Osteoblast (primary cell): ENCODE measurements at regions not wholly inside any gene's neighbourhood (a gene's known extent, or its start where the extent isn't known, plus 50 kb on each side); places are given as distances from the start of the nearest gene placed in this dataset.

Experiments used
- DNase-seq: peaks from one replicate; pipeline ENCODE4 v3.0.0; 2011; ENCODE audit warnings: low spot score, mixed read lengths; ENCODE audit not compliant: insufficient read length; ENCODE audit errors: missing footprints
- H2AFZ ChIP-seq: 2 replicates; pipeline ENCODE4 v1.6.0; 2011; ENCODE audit warnings: mild to moderate bottlenecking, low read length
- H3K27ac ChIP-seq: 2 replicates; pipeline ENCODE4 v1.5.1; 2011; ENCODE audit warnings: mild to moderate bottlenecking, low read depth, low read length, moderate library complexity
- H3K27me3 ChIP-seq: 2 replicates; pipeline ENCODE4 v1.6.0; 2012; ENCODE audit warnings: mild to moderate bottlenecking, control low read depth, inconsistent platforms, low read length, moderate library complexity; ENCODE audit not compliant: insufficient read depth
- H3K36me3 ChIP-seq: 2 replicates; pipeline ENCODE4 v1.5.1; 2011; ENCODE audit warnings: mild to moderate bottlenecking, low read length, control low read depth, moderate library complexity; ENCODE audit not compliant: insufficient read depth
- H3K4me1 ChIP-seq: 2 replicates; pipeline ENCODE4 v1.5.1; 2011; ENCODE audit warnings: mild to moderate bottlenecking, low read length, control low read depth, moderate library complexity; ENCODE audit not compliant: insufficient read depth
- H3K4me2 ChIP-seq: 2 replicates; pipeline ENCODE4 v1.6.0; 2011; ENCODE audit warnings: mild to moderate bottlenecking, low read length; ENCODE audit not compliant: insufficient read depth
- H3K4me3 ChIP-seq: fragments of 200-600 bp; sonication (generic); 3 replicates; pipeline ENCODE4 v1.5.1; 2012; ENCODE audit warnings: mild to moderate bottlenecking, low read length, inconsistent platforms; ENCODE audit not compliant: insufficient read depth
- H3K79me2 ChIP-seq: 2 replicates; pipeline ENCODE4 v1.6.0; 2012; ENCODE audit warnings: mild to moderate bottlenecking, low read length, control low read depth, inconsistent platforms; ENCODE audit not compliant: insufficient read depth
- H3K9me3 ChIP-seq: 2 replicates; pipeline ENCODE4 v1.5.1; 2011; ENCODE audit warnings: low read depth, low read length, control low read depth
- H4K20me1 ChIP-seq: 2 replicates; pipeline ENCODE4 v1.6.0; 2012; ENCODE audit warnings: mild to moderate bottlenecking, low read length, control low read depth; ENCODE audit not compliant: insufficient read depth
- TF ChIP-seq, protein P1 (sequence below): IDR thresholded peaks from 2 replicates; pipeline ENCODE4 v1.5.1; 2011; ENCODE audit warnings: mild to moderate bottlenecking, low read depth, low read length, moderate library complexity; ENCODE audit errors: extremely low read depth

DNA sequence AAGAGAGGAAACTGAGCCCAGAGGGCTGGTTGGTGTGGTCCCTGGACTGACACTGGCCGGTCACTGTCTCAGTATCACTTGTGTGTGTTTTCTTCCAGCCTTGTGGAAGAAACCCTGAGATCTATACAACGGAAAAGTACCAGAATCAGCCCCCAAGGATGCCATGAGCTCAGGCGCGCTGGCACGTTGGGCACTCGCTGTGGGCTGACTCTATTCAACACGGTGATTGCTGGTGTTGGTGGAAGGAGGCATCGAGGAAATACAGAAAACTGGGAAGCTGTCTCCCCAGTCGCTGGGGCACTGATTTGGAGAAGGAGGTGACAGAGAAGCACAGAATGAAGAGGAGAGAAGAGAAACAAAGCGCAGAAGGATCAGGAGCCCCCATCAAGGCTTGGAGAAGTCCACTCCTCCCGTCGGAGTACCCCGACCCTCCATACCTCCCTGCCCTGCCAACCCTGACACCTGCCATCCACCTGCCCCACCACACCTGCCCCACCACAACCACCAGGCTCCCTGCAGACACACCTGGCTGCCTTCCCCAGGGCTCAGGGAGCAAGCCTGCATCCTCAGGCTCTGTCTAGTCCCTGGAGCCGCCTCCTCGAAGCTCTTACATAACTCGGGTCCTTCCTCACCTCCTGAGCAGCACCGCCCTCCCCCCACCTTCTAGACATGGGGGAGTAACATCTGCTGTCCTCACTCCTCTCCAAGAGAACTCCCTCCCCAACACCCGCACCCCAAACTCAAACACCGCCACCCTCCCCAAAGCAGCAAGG lies 66.5 kb downstream of the RBFOX3 start:
- DNase-seq, result no peak
- Histone ChIP-seq H2AFZ (no peak overlapping the region), H3K27me3 (peaks cover 6% of the 10 kb centered on the region)

GRCh38 chr17:79543531-79543930 lies 67.3 kb downstream of the RBFOX3 start:
- Histone ChIP-seq H3K36me3 (no peaks in the 10 kb centered on the region), H3K4me2 (no peak overlapping the region), H3K27me3 (peaks cover 6% of the 10 kb centered on the region), H3K9me3 (no peaks in the 10 kb centered on the region), H3K4me3 (no peak overlapping the region), H2AFZ (no peak overlapping the region), H3K4me1 (no peaks in the 10 kb centered on the region), H4K20me1 (no peaks in the 10 kb centered on the region), H3K27ac (no peak overlapping the region), H3K79me2 (no peaks in the 10 kb centered on the region)
- TF ChIP-seq, protein P1, sequence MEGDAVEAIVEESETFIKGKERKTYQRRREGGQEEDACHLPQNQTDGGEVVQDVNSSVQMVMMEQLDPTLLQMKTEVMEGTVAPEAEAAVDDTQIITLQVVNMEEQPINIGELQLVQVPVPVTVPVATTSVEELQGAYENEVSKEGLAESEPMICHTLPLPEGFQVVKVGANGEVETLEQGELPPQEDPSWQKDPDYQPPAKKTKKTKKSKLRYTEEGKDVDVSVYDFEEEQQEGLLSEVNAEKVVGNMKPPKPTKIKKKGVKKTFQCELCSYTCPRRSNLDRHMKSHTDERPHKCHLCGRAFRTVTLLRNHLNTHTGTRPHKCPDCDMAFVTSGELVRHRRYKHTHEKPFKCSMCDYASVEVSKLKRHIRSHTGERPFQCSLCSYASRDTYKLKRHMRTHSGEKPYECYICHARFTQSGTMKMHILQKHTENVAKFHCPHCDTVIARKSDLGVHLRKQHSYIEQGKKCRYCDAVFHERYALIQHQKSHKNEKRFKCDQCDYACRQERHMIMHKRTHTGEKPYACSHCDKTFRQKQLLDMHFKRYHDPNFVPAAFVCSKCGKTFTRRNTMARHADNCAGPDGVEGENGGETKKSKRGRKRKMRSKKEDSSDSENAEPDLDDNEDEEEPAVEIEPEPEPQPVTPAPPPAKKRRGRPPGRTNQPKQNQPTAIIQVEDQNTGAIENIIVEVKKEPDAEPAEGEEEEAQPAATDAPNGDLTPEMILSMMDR, result no peak
- DNase-seq, result no peak

More for the DNA sequence above, 66.5 kb downstream of the RBFOX3 start:
- Histone ChIP-seq H3K36me3 (no peaks in the 10 kb centered on the region), H3K9me3 (no peaks in the 10 kb centered on the region), H3K4me1 (no peaks in the 10 kb centered on the region), H3K4me2 (no peak overlapping the region), H3K79me2 (no peaks in the 10 kb centered on the region), H4K20me1 (no peaks in the 10 kb centered on the region), H3K4me3 (no peak overlapping the region), H3K27ac (no peak overlapping the region)
- TF ChIP-seq, protein P1, result no peak

- H3K4me2 ChIP-seq, result no peak overlapping the region
- no peaks in the 10 kb centered on the region for H3K9me3 ChIP-seq
- no peaks in the 10 kb centered on the region for H3K4me1 ChIP-seq
- no peak overlapping the region for H3K27ac ChIP-seq
- H3K79me2 ChIP-seq, result no peaks in the 10 kb centered on the region
- no peak overlapping the region for H2AFZ ChIP-seq
- H4K20me1 ChIP-seq, result no peaks in the 10 kb centered on the region
- H3K4me3 ChIP-seq, result no peak overlapping the region
- TF ChIP-seq, protein P1, result no peak
- no peaks in the 10 kb centered on the region for H3K36me3 ChIP-seq
- peaks cover 6% of the 10 kb centered on the region for H3K27me3 ChIP-seq
- DNase-seq, result no peak
Measured at GRCh38 chr17:79542718-79543117, 68.1 kb downstream of the RBFOX3 start.

GRCh38 chr17:79541056-79541850 lies 69.6 kb downstream of the RBFOX3 start:
- Histone ChIP-seq H2AFZ (no peak overlapping the region), H3K27me3 (peaks cover 6% of the 10 kb centered on the region)

More at GRCh38 chr17:79541056-79541850, 69.6 kb downstream of the RBFOX3 start:
- Histone ChIP-seq H3K27ac (no peak overlapping the region), H3K4me1 (no peaks in the 10 kb centered on the region), H3K36me3 (no peaks in the 10 kb centered on the region), H3K79me2 (no peaks in the 10 kb centered on the region), H3K9me3 (no peaks in the 10 kb centered on the region), H3K4me2 (no peak overlapping the region), H4K20me1 (no peaks in the 10 kb centered on the region), H3K4me3 (no peak overlapping the region)
- peak; percentile 47 for DNase-seq
- TF ChIP-seq, protein P1, result no peak
